HepG2 (cell line): ENCODE measurements at regions not wholly inside any gene's neighbourhood (a gene's known extent, or its start where the extent isn't known, plus 50 kb on each side); places are given as distances from the start of the nearest gene placed in this dataset.

Source experiments
- ATAC-seq: fragments of 200-7000 bp; cut with Tn5 transposase; 3 replicates; pipeline ENCODE4 v1.9.1; 2020; ENCODE audit warnings: mild to moderate bottlenecking, moderate library complexity
- BruUV-seq: library from RNA; stranded (reverse); fragments of 400-500 nt; replicated peaks from 2 replicates; lab custom pipeline; 2021; lab: Mats Ljungman, UMichigan
- CTCF ChIA-PET: fragments of 300-600 bp; formaldehyde crosslinking; extraction: SDS; loops from one replicate; lab custom pipeline; 2021; ENCODE audit warnings: low total read pairs, inconsistent platforms, low intra/inter-chr PET ratio; lab: Yijun Ruan, JAX
- POLR2A ChIA-PET: fragments of 350-600 bp; sonication (Branson Sonifier 250); formaldehyde crosslinking; loops from one replicate; lab custom pipeline; 2020; ENCODE audit warnings: antibody characterized with exemption, inconsistent platforms; lab: Yijun Ruan, JAX
- DNase-seq: peaks from one replicate; pipeline ENCODE4 v3.0.0-alpha.2; 2015; ENCODE audit warnings: low spot score
- FAIRE-seq: peaks from 3 replicates; lab custom pipeline; 2011; peaks lifted over from hg19 to GRCh38; lab: Jason Lieb, UNC
- H2AFZ ChIP-seq: one replicate; pipeline ENCODE4 v1.6.1; 2011; ENCODE audit warnings: low read length, inconsistent platforms
- H3K27ac ChIP-seq: fragments of 300-600 bp; 3 replicates; pipeline ENCODE4 v1.8.0; 2011; ENCODE audit warnings: mixed run types, mild to moderate bottlenecking, mixed read lengths, low read length, inconsistent platforms; ENCODE audit not compliant: insufficient read depth; ENCODE audit errors: extremely low read length
- H3K27me3 ChIP-seq, 2 experiments: fragments of 200-600 bp in 1 of 2; 2 replicates in 1 of 2; 3 replicates in 1 of 2; pipeline versions ENCODE4 v1.6.0 to v1.8.0; 2011; ENCODE audit warnings: low read length in 2 of 2, mild to moderate bottlenecking in 2 of 2, moderate library complexity in 2 of 2, inconsistent platforms in 1 of 2; ENCODE audit not compliant: insufficient read depth in 2 of 2, control insufficient read depth in 1 of 2
- H3K36me3 ChIP-seq, 2 experiments: fragments of 200-600 bp in 1 of 2; replicated peaks in 1 of 2; 2 replicates in 1 of 2; 3 replicates in 1 of 2; pipeline versions ENCODE4 v1.5.1 to v1.8.0; 2011; ENCODE audit warnings: low read length in 2 of 2, inconsistent platforms in 1 of 2; ENCODE audit not compliant: insufficient read depth in 2 of 2, control insufficient read depth in 1 of 2
- H3K4me1 ChIP-seq: 2 replicates; pipeline ENCODE4 v1.5.1; 2012; ENCODE audit warnings: low read length, inconsistent platforms; ENCODE audit not compliant: insufficient read depth
- H3K4me2 ChIP-seq: 2 replicates; pipeline ENCODE4 v1.6.0; 2011; ENCODE audit warnings: low read depth, low read length, inconsistent platforms
- H3K4me3 ChIP-seq, 3 experiments: fragments of 200-600 bp in 1 of 3; sonication (generic), shearing (Covaris generic) in 1 of 3; replicated peaks in 1 of 3; 2 replicates each; pipeline ENCODE4 v1.5.1; 2011 to 2016; ENCODE audit warnings: low read length in 3 of 3, inconsistent platforms in 2 of 3, low read depth in 2 of 3, mild to moderate bottlenecking in 2 of 3, control low read depth in 1 of 3, mixed read lengths in 1 of 3; ENCODE audit not compliant: insufficient read depth in 1 of 3
- H3K79me2 ChIP-seq: one replicate; pipeline ENCODE4 v1.6.1; 2011; ENCODE audit warnings: low read length, inconsistent platforms; ENCODE audit not compliant: insufficient read depth
- H3K9ac ChIP-seq: 2 replicates; pipeline ENCODE4 v1.6.0; 2011; ENCODE audit warnings: mild to moderate bottlenecking, low read depth, low read length, inconsistent platforms; ENCODE audit not compliant: insufficient read depth
- H3K9me3 ChIP-seq: 2 replicates; pipeline ENCODE4 v1.5.1; 2012; ENCODE audit warnings: mild to moderate bottlenecking, low read length
- H4K20me1 ChIP-seq: 2 replicates; pipeline ENCODE4 v1.6.0; 2011; ENCODE audit warnings: inconsistent platforms, mild to moderate bottlenecking, low read length, moderate library complexity; ENCODE audit not compliant: insufficient read depth
- BCL6 ChIP-seq: IDR thresholded peaks from 2 replicates; pipeline ENCODE4 v1.6.1; 2016; ENCODE audit warnings: missing genetic modification reagents, missing compliant biosample characterization
- DMAP1 ChIP-seq: IDR thresholded peaks from 2 replicates; pipeline ENCODE4 v1.6.1; 2016
- EHMT2 ChIP-seq: fragments of 200-600 bp; sonication (generic); IDR thresholded peaks from 2 replicates; pipeline ENCODE4 v1.7.0; 2017; ENCODE audit warnings: antibody characterized with exemption, low read depth, low read length, borderline replicate concordance
- HDAC2 ChIP-seq: sonication (generic); formaldehyde crosslinking; IDR thresholded peaks from 2 replicates; pipeline ENCODE4 v1.4.0; 2020; ENCODE audit warnings: missing genetic modification reagents
- MYC ChIP-seq: sonication (generic); formaldehyde crosslinking; IDR thresholded peaks from 2 replicates; pipeline ENCODE4 v1.9.0; 2021; ENCODE audit warnings: missing genetic modification reagents, borderline replicate concordance
- NCOA2 ChIP-seq: sonication (generic); formaldehyde crosslinking; IDR thresholded peaks from 2 replicates; pipeline ENCODE4 v1.8.0; 2022; ENCODE audit warnings: inconsistent platforms
- PREB ChIP-seq: sonication (generic); formaldehyde crosslinking; IDR thresholded peaks from 2 replicates; pipeline ENCODE4 v1.4.0; 2020; ENCODE audit warnings: missing genetic modification reagents
- RAD51 ChIP-seq: fragments of 450-650 bp; IDR thresholded peaks from 2 replicates; pipeline ENCODE4 v1.6.1; 2016; ENCODE audit warnings: borderline replicate concordance
- SIX4 ChIP-seq: sonication (generic); formaldehyde crosslinking; IDR thresholded peaks from 2 replicates; pipeline ENCODE4 v1.4.0; 2020; ENCODE audit warnings: missing genetic modification reagents
- SRY ChIP-seq: sonication (generic); formaldehyde crosslinking; IDR thresholded peaks from 2 replicates; pipeline ENCODE4 v1.8.0; 2022; ENCODE audit warnings: mild to moderate bottlenecking, missing genetic modification reagents
- ZBTB21 ChIP-seq: sonication (generic); formaldehyde crosslinking; IDR thresholded peaks from 2 replicates; pipeline ENCODE4 v1.4.0; 2020; ENCODE audit warnings: missing genetic modification reagents
- ZBTB46 ChIP-seq: sonication (generic); formaldehyde crosslinking; IDR thresholded peaks from 2 replicates; pipeline ENCODE4 v1.4.0; 2020; ENCODE audit warnings: mild to moderate bottlenecking, missing genetic modification reagents, borderline replicate concordance
- ZIK1 ChIP-seq: sonication (generic); formaldehyde crosslinking; IDR thresholded peaks from 2 replicates; pipeline ENCODE4 v1.5.0; 2020; ENCODE audit warnings: mild to moderate bottlenecking, low read depth, missing genetic modification reagents, borderline replicate concordance
- ZNF451 ChIP-seq: sonication (generic); formaldehyde crosslinking; IDR thresholded peaks from 2 replicates; pipeline ENCODE4 v1.5.0; 2020; ENCODE audit warnings: mild to moderate bottlenecking, missing genetic modification reagents
- ZNF598 ChIP-seq: sonication (generic); formaldehyde crosslinking; IDR thresholded peaks from 2 replicates; pipeline ENCODE4 v1.5.1; 2020; ENCODE audit warnings: mild to moderate bottlenecking, missing genetic modification reagents, borderline replicate concordance
- WGBS: methylation state at CpG from one replicate; pipeline ENCODE4 v1.1.6; 2017; ENCODE audit warnings: low lambda C conversion rate; 5-methylcytosine and 5-hydroxymethylcytosine counted together
- in situ Hi-C: cut with HindIII; loops from 2 replicates; pipeline ENCODE4 v1.10.0; 2017; ENCODE audit warnings: low pct_unique_long_range_greater_than_20kb; ENCODE audit not compliant: extremely low pct_ligation_motif_present
- intact Hi-C: fragments of 100-400 bp; cut with micrococcal nuclease; formaldehyde crosslinking; loops from one replicate; pipeline ENCODE4 v1.10.0; 2022; ENCODE audit not compliant: unreplicated experiment

GRCh38 chr7:26044320-26044719 is 107.7 kb upstream of the NFE2L3 start (continued):
- TF ChIP-seq PREB (CRISPR knock-in tag) (no peak), RAD51 (no peak), ZBTB46 (no peak), SRY (CRISPR knock-in tag) (no peak), EHMT2 (no peak), SIX4 (CRISPR knock-in tag) (no peak), ZNF451 (no peak)

GRCh38 chr7:26046150-26046549 is 105.8 kb upstream of the NFE2L3 start:
- Histone ChIP-seq H3K9me3 (no peaks in the 10 kb centered on the region), H3K4me3 (no peak overlapping the region), H3K36me3 (no peaks in the 10 kb centered on the region), H3K9ac (no peak overlapping the region), H3K27ac (no peak overlapping the region), H2AFZ (no peak overlapping the region), H3K27me3 (peaks cover 0 to 6% of the 10 kb centered on the region in 2 experiments; a peak in 1 of 5 replicates), H3K4me2 (peak overlapping the region; percentile 46; the same call in 1 of the 2 replicates), H3K79me2 (no peaks in the 10 kb centered on the region), H3K4me1 (peaks cover 25% of the 10 kb centered on the region), H4K20me1 (no peaks in the 10 kb centered on the region)
- FAIRE-seq (no peak), DNase-seq (no peak), ATAC-seq (peak; percentile 59)
- POLR2A ChIA-PET = no interaction called here
- in situ Hi-C loops (no loop called here), intact Hi-C loops (no loop called here)
- 9% methylated on average over 3 of the region's 3 CpGs for WGBS
- BruUV-seq = no TSS peak
- no peak for TF ChIP-seq DMAP1 (CRISPR knock-in tag)
- TF ChIP-seq BCL6 (CRISPR knock-in tag) = no peak
- no peak for TF ChIP-seq ZIK1 (CRISPR knock-in tag)
- TF ChIP-seq NCOA2 = no peak
- TF ChIP-seq HDAC2 = no peak
- no peak for TF ChIP-seq ZNF598 (CRISPR knock-in tag)
- no peak for TF ChIP-seq ZBTB21 (CRISPR knock-in tag)
- TF ChIP-seq MYC (CRISPR knock-in tag) = no peak
- CTCF ChIA-PET = no interaction called here
